DOHH2 (cell line): ENCODE measurements at regions not wholly inside any gene's neighbourhood (a gene's known extent, or its start where the extent isn't known, plus 50 kb on each side); places are given as distances from the start of the nearest gene placed in this dataset.

Experiments used
- CTCF ChIP-seq: fragments of 200-600 bp; sonication (generic); IDR thresholded peaks from one replicate; pipeline ENCODE4 v1.5.1; 2014; ENCODE audit warnings: antibody characterized with exemption, mild to moderate bottlenecking, low read depth, low read length; ENCODE audit not compliant: poor library complexity, severe bottlenecking
- EZH2phosphoT487 ChIP-seq: fragments of 200-600 bp; sonication (generic); IDR thresholded peaks from 2 replicates; pipeline ENCODE4 v1.6.1; 2017; ENCODE audit warnings: borderline replicate concordance, mild to moderate bottlenecking, antibody characterized with exemption, low read length, moderate library complexity, mixed read lengths

GRCh38 chr3:154851644-154852043 lies 228.5 kb upstream of the MME start:
- TF ChIP-seq CTCF (no peak), EZH2phosphoT487 (no peak)
